ENCODE measurements at regions not wholly inside any gene's neighbourhood (a gene's known extent, or its start where the extent isn't known, plus 50 kb on each side); places are given as distances from the start of the nearest gene placed in this dataset.

- intact Hi-C loops (cut with DNase I): no loop called here
- Histone ChIP-seq H3K4me3 (no peak overlapping the region), H3K27me3 (no peaks in the 10 kb centered on the region), H3K27ac (no peak overlapping the region), H3K36me3 (no peaks in the 10 kb centered on the region), H3K4me1 (no peaks in the 10 kb centered on the region), H3K9me3 (no peaks in the 10 kb centered on the region)
- TF ChIP-seq, protein P1, sequence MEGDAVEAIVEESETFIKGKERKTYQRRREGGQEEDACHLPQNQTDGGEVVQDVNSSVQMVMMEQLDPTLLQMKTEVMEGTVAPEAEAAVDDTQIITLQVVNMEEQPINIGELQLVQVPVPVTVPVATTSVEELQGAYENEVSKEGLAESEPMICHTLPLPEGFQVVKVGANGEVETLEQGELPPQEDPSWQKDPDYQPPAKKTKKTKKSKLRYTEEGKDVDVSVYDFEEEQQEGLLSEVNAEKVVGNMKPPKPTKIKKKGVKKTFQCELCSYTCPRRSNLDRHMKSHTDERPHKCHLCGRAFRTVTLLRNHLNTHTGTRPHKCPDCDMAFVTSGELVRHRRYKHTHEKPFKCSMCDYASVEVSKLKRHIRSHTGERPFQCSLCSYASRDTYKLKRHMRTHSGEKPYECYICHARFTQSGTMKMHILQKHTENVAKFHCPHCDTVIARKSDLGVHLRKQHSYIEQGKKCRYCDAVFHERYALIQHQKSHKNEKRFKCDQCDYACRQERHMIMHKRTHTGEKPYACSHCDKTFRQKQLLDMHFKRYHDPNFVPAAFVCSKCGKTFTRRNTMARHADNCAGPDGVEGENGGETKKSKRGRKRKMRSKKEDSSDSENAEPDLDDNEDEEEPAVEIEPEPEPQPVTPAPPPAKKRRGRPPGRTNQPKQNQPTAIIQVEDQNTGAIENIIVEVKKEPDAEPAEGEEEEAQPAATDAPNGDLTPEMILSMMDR (IDR thresholded peaks at IDR 0.05): no peak
- no peak for DNase-seq (ENCODE audit: low spot score in 2 of 2)
These were observed 447.3 kb downstream of the HS3ST3B1 start for GRCh38 chr17:14748036-14748710.

DNA sequence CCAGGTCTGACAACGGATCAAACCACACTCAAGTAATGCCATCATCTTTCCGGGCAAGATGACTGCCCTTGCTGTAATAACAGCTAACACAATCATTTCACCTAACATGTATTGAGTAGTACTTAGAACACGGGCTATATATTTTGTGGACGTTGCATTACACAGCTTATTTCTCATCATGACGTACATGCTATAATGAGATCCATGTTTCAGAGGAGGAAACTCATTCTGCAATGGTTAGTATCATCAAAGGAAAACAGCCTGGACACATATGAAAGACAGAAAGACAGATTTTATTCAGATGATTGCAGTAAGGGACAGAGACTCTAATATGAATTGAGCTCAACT lies 446.7 kb downstream of the HS3ST3B1 start:
- Histone ChIP-seq H3K4me3 (no peak overlapping the region), H3K9me3 (no peaks in the 10 kb centered on the region), H3K4me1 (no peaks in the 10 kb centered on the region), H3K27ac (no peak overlapping the region), H3K36me3 (no peaks in the 10 kb centered on the region), H3K27me3 (no peaks in the 10 kb centered on the region)
- intact Hi-C loops (cut with DNase I): no loop called here
- TF ChIP-seq, protein P1 (IDR thresholded peaks at IDR 0.05): no peak
- no peak for DNase-seq (ENCODE audit: low spot score in 2 of 2)

DNA sequence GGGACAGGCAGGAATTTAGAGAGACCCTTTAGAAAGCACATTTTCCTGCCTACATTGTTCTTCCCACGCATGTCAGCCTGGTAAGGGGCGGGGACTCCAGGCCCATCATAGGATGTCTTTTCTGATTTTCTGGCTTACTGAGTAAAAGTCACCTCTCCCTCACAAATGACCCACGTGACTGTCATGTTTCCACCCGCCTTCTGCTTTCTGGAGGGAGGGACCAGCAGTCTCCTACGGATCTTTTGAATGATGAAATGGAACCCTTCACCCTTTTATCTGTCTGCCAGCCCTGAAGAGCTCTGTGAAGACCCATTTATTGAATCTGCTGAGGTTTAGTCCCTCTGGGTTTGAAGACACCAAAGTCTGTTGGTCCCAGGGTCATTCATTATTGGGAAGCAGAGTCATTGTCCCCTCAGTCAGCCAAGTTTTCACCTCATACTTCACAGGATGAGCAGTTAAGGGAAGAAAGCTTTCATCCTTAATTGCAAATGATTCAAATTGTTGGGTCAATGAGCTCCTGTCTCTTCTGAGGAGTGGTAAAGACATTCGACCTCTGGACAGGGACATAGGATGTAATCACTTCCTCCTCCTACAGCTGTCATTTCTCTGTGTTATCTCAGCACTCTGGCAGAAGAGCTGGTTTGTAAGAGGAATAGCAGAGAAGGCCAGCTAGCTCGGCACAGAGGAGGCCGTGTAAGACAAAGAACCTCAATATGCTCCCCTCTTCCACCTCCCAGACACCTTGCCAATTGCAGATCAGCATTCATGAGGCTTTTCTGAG lies 446.1 kb downstream of the HS3ST3B1 start:
- intact Hi-C loops (cut with DNase I): no loop called here
- Histone ChIP-seq H3K27me3 (no peaks in the 10 kb centered on the region), H3K36me3 (no peaks in the 10 kb centered on the region), H3K9me3 (no peaks in the 10 kb centered on the region), H3K27ac (no peak overlapping the region), H3K4me1 (no peaks in the 10 kb centered on the region), H3K4me3 (no peak overlapping the region)
- TF ChIP-seq, protein P1 (IDR thresholded peaks at IDR 0.05): no peak
- no peak for DNase-seq (ENCODE audit: low spot score in 2 of 2)

GRCh38 chr17:14745541-14745940 lies 444.7 kb downstream of the HS3ST3B1 start:
- H3K4me1 ChIP-seq: no peaks in the 10 kb centered on the region
- TF ChIP-seq, protein P1 (IDR thresholded peaks at IDR 0.05): no peak
- H3K27me3 ChIP-seq: no peaks in the 10 kb centered on the region
- intact Hi-C loops (cut with DNase I): no loop called here
- H3K9me3 ChIP-seq: no peaks in the 10 kb centered on the region
- H3K4me3 ChIP-seq: no peak overlapping the region
- no peak overlapping the region for H3K27ac ChIP-seq
- no peak for DNase-seq (ENCODE audit: low spot score in 2 of 2)
- no peaks in the 10 kb centered on the region for H3K36me3 ChIP-seq

- TF ChIP-seq, protein P1 (IDR thresholded peaks at IDR 0.05): no peak
- H3K27ac ChIP-seq: no peak overlapping the region
- H3K4me3 ChIP-seq: no peak overlapping the region
- H3K4me1 ChIP-seq: no peaks in the 10 kb centered on the region
- no peaks in the 10 kb centered on the region for H3K9me3 ChIP-seq
- no peaks in the 10 kb centered on the region for H3K27me3 ChIP-seq
- no peak for DNase-seq (ENCODE audit: low spot score in 2 of 2)
- intact Hi-C loops (cut with DNase I): no loop called here
- no peaks in the 10 kb centered on the region for H3K36me3 ChIP-seq
These were observed 444.0 kb downstream of the HS3ST3B1 start for GRCh38 chr17:14744761-14745473.

Data from ascending aorta (tissue), 2 donors.